Uterus (tissue), 3 donors: ENCODE measurements at regions not wholly inside any gene's neighbourhood (a gene's known extent, or its start where the extent isn't known, plus 50 kb on each side); places are given as distances from the start of the nearest gene placed in this dataset.

Experiments
- DNase-seq, 2 donors: peaks; one replicate each; pipeline ENCODE4 v3.0.0-alpha.2; 2019 to 2020
- H3K27ac ChIP-seq, 2 donors: fragments of 200-600 bp; sonication (generic); 1 replicate in 1 of 2; 2 replicates in 1 of 2; pipeline ENCODE4 v1.5.1; 2016 to 2018
- H3K27me3 ChIP-seq, 2 donors: fragments of 200-600 bp; sonication (generic); one replicate each; pipeline ENCODE4 v1.5.1; 2018 to 2019; ENCODE audit warnings: control low read depth in 1 of 2
- H3K36me3 ChIP-seq, 2 donors: fragments of 200-600 bp; sonication (generic); one replicate each; pipeline ENCODE4 v1.5.1; 2019; ENCODE audit warnings: control low read depth in 1 of 2
- H3K4me1 ChIP-seq, 2 donors: fragments of 200-600 bp; sonication (generic); one replicate each; pipeline ENCODE4 v1.5.1; 2018 to 2019; ENCODE audit warnings: control low read depth in 1 of 2
- H3K4me3 ChIP-seq, 2 donors: fragments of 200-600 bp; sonication (generic); 1 replicate in 1 of 2; 2 replicates in 1 of 2; pipeline ENCODE4 v1.5.1; 2018 to 2019; ENCODE audit warnings: mild to moderate bottlenecking in 1 of 2
- H3K9me3 ChIP-seq, 2 donors: fragments of 200-600 bp; sonication (generic); one replicate each; pipeline ENCODE4 v1.5.1; 2019; ENCODE audit warnings: control low read depth in 1 of 2
- POLR2A ChIP-seq, 2 donors: fragments of 450-650 bp; IDR thresholded peaks; one replicate each; pipeline ENCODE4 v1.6.1; 2016; ENCODE audit warnings: antibody characterized with exemption in 2 of 2, mild to moderate bottlenecking in 1 of 2, moderate library complexity in 1 of 2
- intact Hi-C: fragments of 100-400 bp; cut with DNase I; formaldehyde crosslinking; loops from one replicate; pipeline ENCODE4 v1.15.1; 2023; ENCODE audit warnings: low total_unique reads
- TF ChIP-seq, protein P1 (sequence below), 4 experiments: fragments of 200-600 bp in 2 of 4; fragments of 450-650 bp in 2 of 4; sonication (generic) in 2 of 4; IDR thresholded peaks; one replicate each; pipeline ENCODE4 v1.5.1; 2016 to 2019; ENCODE audit warnings: antibody characterized with exemption in 4 of 4, mild to moderate bottlenecking in 2 of 4, moderate library complexity in 1 of 4
- donor health status: DM: yes; HTN: yes; CAD: no.

DNA sequence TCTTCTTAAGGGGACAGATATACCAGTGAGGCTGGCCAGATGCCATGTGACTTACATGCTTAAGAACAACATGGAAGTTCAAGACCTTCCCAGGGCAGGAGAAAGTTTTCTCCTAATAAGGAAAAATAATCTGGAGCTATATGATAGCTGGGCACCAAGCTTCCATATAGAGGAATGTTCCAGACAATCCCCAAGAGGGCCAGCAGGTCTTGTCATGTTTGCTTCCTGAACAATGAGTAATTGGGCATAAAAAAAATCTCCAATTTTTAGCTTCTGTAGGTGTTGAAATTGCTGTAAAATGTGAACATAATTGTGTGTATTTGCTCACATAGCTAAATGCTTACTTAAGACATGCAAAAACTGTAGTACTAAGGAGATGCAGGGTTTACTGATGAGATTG is 809.5 kb upstream of the PIK3C3 start:
- no peaks in the 10 kb centered on the region for H3K36me3 ChIP-seq
- no peaks in the 10 kb centered on the region for H3K4me1 ChIP-seq
- TF ChIP-seq, protein P1, sequence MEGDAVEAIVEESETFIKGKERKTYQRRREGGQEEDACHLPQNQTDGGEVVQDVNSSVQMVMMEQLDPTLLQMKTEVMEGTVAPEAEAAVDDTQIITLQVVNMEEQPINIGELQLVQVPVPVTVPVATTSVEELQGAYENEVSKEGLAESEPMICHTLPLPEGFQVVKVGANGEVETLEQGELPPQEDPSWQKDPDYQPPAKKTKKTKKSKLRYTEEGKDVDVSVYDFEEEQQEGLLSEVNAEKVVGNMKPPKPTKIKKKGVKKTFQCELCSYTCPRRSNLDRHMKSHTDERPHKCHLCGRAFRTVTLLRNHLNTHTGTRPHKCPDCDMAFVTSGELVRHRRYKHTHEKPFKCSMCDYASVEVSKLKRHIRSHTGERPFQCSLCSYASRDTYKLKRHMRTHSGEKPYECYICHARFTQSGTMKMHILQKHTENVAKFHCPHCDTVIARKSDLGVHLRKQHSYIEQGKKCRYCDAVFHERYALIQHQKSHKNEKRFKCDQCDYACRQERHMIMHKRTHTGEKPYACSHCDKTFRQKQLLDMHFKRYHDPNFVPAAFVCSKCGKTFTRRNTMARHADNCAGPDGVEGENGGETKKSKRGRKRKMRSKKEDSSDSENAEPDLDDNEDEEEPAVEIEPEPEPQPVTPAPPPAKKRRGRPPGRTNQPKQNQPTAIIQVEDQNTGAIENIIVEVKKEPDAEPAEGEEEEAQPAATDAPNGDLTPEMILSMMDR (IDR thresholded peaks at IDR 0.05) = no peak
- no peak for TF ChIP-seq POLR2A (IDR thresholded peaks at IDR 0.05)
- intact Hi-C loops = no loop called here
- no peaks in the 10 kb centered on the region for H3K27me3 ChIP-seq
- H3K9me3 ChIP-seq = no peaks in the 10 kb centered on the region
- no peak overlapping the region for H3K27ac ChIP-seq
- no peak for DNase-seq
- no peak overlapping the region for H3K4me3 ChIP-seq

GRCh38 chr18:41144441-41144840 is 810.6 kb upstream of the PIK3C3 start:
- intact Hi-C loops = no loop called here
- no peak for DNase-seq
- TF ChIP-seq, protein P1 (IDR thresholded peaks at IDR 0.05) = no peak

DNA sequence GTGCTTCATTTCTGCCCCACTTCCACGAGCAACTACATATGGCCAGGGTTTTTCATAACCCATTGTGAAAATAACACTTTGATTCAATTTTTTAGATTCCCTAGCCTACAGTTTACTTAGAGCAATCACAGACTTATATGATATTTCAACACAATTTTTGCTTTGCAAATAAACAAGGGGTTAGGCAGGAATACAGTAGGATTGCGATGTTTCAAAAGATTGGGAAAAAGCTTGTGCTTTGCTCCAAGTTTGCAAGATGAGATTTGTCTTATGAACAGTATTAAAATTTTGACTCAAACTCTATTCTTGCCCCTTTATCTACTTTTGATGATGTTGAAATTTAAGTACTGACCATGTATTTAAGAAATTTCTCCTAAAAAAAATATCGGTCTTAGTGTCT is 814.5 kb upstream of the PIK3C3 start:
- intact Hi-C loops = no loop called here
- no peak overlapping the region for H3K27ac ChIP-seq
- DNase-seq = no peak
- H3K9me3 ChIP-seq = no peaks in the 10 kb centered on the region
- H3K27me3 ChIP-seq = no peaks in the 10 kb centered on the region
- no peak overlapping the region for H3K4me3 ChIP-seq
- TF ChIP-seq POLR2A (IDR thresholded peaks at IDR 0.05) = no peak
- TF ChIP-seq, protein P1 (IDR thresholded peaks at IDR 0.05) = no peak
- no peaks in the 10 kb centered on the region for H3K4me1 ChIP-seq
- no peaks in the 10 kb centered on the region for H3K36me3 ChIP-seq

More at GRCh38 chr18:41144441-41144840, 810.6 kb upstream of the PIK3C3 start:
- H3K27ac ChIP-seq = no peak overlapping the region
- no peak overlapping the region for H3K4me3 ChIP-seq
- H3K36me3 ChIP-seq = no peaks in the 10 kb centered on the region
- H3K4me1 ChIP-seq = no peaks in the 10 kb centered on the region
- H3K27me3 ChIP-seq = no peaks in the 10 kb centered on the region
- no peaks in the 10 kb centered on the region for H3K9me3 ChIP-seq

GRCh38 chr18:41135146-41135545 is 819.9 kb upstream of the PIK3C3 start:
- intact Hi-C loops = no loop called here
- Histone ChIP-seq H3K4me1 (no peaks in the 10 kb centered on the region), H3K4me3 (no peak overlapping the region), H3K27me3 (no peaks in the 10 kb centered on the region), H3K9me3 (no peaks in the 10 kb centered on the region), H3K36me3 (no peaks in the 10 kb centered on the region), H3K27ac (no peak overlapping the region)
- TF ChIP-seq, protein P1 (IDR thresholded peaks at IDR 0.05) = no peak
- TF ChIP-seq POLR2A (IDR thresholded peaks at IDR 0.05) = no peak
- no peak for DNase-seq

DNA sequence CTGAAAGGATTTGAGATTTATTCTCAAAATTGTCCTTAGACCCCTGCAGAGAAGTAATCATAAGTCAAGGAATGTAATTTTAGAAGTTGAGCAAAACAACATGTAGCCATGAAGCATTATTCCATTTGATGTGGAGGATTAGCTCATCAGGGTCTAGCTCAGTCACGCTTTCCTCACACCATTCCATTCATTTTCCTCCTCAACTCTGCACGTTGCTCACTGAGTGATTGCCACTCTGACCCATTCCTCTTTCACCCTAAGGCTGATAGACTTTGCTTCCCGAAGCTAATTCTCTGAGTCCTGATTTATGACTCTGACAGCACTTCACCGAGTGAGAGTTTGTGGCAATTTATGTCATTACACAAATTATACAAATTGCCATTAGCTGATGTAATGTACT is 820.6 kb upstream of the PIK3C3 start:
- Histone ChIP-seq H3K9me3 (no peaks in the 10 kb centered on the region), H3K4me1 (no peaks in the 10 kb centered on the region), H3K27ac (no peak overlapping the region), H3K36me3 (no peaks in the 10 kb centered on the region), H3K4me3 (no peak overlapping the region), H3K27me3 (no peaks in the 10 kb centered on the region)
- intact Hi-C loops = no loop called here
- DNase-seq = no peak
- no peak for TF ChIP-seq POLR2A (IDR thresholded peaks at IDR 0.05)
- TF ChIP-seq, protein P1 (IDR thresholded peaks at IDR 0.05) = no peak
